RWPE2 (cell line): ENCODE measurements at regions not wholly inside any gene's neighbourhood (a gene's known extent, or its start where the extent isn't known, plus 50 kb on each side); places are given as distances from the start of the nearest gene placed in this dataset.

Experiments
- ATAC-seq: fragments of 200-7000 bp; cut with Tn5 transposase; 3 replicates; pipeline ENCODE4 v1.9.1; 2021; ENCODE audit warnings: low read depth
- DNase-seq: peaks from one replicate; pipeline ENCODE4 v3.0.0-alpha.2; 2020; ENCODE audit warnings: low spot score
- H3K27ac ChIP-seq: fragments of 450-650 bp; 2 replicates; pipeline ENCODE4 v1.5.1; 2017; ENCODE audit warnings: mild to moderate bottlenecking; ENCODE audit not compliant: poor library complexity, severe bottlenecking
- H3K27me3 ChIP-seq: fragments of 250-450 bp; sonication (Bioruptor Pico); 2 replicates; pipeline ENCODE4 v1.5.1; 2021; ENCODE audit warnings: mild to moderate bottlenecking, moderate library complexity; ENCODE audit not compliant: insufficient read depth, poor library complexity, severe bottlenecking
- H3K36me3 ChIP-seq: fragments of 250-450 bp; sonication (Bioruptor Pico); 2 replicates; pipeline ENCODE4 v1.5.1; 2020; ENCODE audit warnings: low read depth, mild to moderate bottlenecking, moderate library complexity
- H3K4me1 ChIP-seq: fragments of 250-450 bp; sonication (Bioruptor Pico); 2 replicates; pipeline ENCODE4 v1.5.1; 2021; ENCODE audit warnings: mild to moderate bottlenecking, moderate library complexity; ENCODE audit not compliant: insufficient read depth, poor library complexity, severe bottlenecking
- H3K4me3 ChIP-seq: fragments of 250-450 bp; sonication (Bioruptor Pico); 2 replicates; pipeline ENCODE4 v1.5.1; 2021; ENCODE audit warnings: mild to moderate bottlenecking, moderate library complexity; ENCODE audit not compliant: severe bottlenecking
- H3K9me3 ChIP-seq: fragments of 250-450 bp; sonication (Bioruptor Pico); 2 replicates; pipeline ENCODE4 v1.5.1; 2021; ENCODE audit warnings: mild to moderate bottlenecking, moderate library complexity; ENCODE audit not compliant: severe bottlenecking
- TF ChIP-seq, protein P1 (sequence below): fragments of 450-650 bp; IDR thresholded peaks from one replicate; pipeline ENCODE4 v1.5.1; 2017; ENCODE audit warnings: mild to moderate bottlenecking, moderate library complexity; ENCODE audit not compliant: poor library complexity, severe bottlenecking

DNA sequence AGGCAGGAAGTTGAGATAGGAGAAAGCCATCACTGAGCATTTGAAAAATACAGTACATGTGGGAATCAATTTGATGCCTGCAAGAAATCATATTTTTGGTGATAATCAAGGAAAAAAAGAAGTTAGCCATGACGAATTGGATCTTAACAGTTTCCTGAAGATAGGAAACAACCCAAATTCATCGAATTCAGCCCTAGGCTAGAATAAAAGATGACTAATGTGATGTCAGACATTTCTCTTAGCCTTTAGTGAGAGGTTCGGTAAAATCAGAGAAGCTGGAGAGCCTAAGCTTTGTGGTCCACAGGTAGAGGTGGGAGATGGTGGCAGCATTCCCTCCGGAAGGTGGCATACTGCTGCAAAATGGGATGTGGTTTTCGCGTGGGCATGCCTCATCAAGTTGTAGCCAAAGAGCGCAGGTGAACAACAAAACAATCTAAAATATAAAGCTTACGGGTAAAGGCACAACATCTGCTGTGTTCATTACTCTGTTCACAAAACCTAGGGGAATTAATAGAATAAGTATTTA lies 144.1 kb upstream of the ALCAM start:
- DNase-seq, result no peak
- Histone ChIP-seq H3K36me3 (no peaks in the 10 kb centered on the region), H3K27ac (no peak overlapping the region), H3K9me3 (no peaks in the 10 kb centered on the region), H3K4me3 (no peak overlapping the region), H3K27me3 (no peaks in the 10 kb centered on the region), H3K4me1 (no peaks in the 10 kb centered on the region)
- no peak for ATAC-seq
- TF ChIP-seq, protein P1, sequence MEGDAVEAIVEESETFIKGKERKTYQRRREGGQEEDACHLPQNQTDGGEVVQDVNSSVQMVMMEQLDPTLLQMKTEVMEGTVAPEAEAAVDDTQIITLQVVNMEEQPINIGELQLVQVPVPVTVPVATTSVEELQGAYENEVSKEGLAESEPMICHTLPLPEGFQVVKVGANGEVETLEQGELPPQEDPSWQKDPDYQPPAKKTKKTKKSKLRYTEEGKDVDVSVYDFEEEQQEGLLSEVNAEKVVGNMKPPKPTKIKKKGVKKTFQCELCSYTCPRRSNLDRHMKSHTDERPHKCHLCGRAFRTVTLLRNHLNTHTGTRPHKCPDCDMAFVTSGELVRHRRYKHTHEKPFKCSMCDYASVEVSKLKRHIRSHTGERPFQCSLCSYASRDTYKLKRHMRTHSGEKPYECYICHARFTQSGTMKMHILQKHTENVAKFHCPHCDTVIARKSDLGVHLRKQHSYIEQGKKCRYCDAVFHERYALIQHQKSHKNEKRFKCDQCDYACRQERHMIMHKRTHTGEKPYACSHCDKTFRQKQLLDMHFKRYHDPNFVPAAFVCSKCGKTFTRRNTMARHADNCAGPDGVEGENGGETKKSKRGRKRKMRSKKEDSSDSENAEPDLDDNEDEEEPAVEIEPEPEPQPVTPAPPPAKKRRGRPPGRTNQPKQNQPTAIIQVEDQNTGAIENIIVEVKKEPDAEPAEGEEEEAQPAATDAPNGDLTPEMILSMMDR, result no peak

DNA sequence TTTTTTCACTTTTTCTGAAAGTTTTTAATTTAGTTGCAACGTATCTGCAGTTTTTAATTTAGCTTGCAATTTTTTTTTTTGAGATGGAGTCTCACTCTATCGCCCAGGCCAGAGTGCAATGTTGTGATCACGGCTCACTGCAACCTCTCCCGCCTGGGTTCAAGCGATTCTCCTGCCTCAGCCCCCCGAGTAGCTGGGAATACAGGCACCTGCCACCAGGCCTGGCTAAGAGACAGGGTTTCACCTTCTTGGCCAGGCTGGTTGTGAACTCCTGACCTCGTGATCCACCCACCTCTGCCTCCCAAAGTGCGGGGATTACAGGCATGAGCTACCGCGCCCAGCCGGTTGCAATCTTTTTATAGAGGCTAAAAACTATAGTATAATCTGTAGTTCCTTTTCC lies 142.9 kb upstream of the ALCAM start:
- no peaks in the 10 kb centered on the region for H3K9me3 ChIP-seq
- H3K36me3 ChIP-seq, result no peaks in the 10 kb centered on the region
- ATAC-seq, result no peak
- no peaks in the 10 kb centered on the region for H3K4me1 ChIP-seq
- no peak overlapping the region for H3K27ac ChIP-seq
- no peak overlapping the region for H3K4me3 ChIP-seq
- DNase-seq, result no peak
- H3K27me3 ChIP-seq, result no peaks in the 10 kb centered on the region
- TF ChIP-seq, protein P1, result no peak

- H3K27me3 ChIP-seq, result no peaks in the 10 kb centered on the region
- TF ChIP-seq, protein P1, result no peak
- H3K9me3 ChIP-seq, result no peaks in the 10 kb centered on the region
- no peaks in the 10 kb centered on the region for H3K36me3 ChIP-seq
- H3K27ac ChIP-seq, result no peak overlapping the region
- H3K4me1 ChIP-seq, result no peaks in the 10 kb centered on the region
- DNase-seq (no peak), ATAC-seq (no peak; the same call in 2 of the 3 replicates)
- H3K4me3 ChIP-seq, result no peak overlapping the region
Measured at GRCh38 chr3:105228696-105229095, 138.0 kb upstream of the ALCAM start.

GRCh38 chr3:105232553-105232952 lies 134.2 kb upstream of the ALCAM start:
- H3K27ac ChIP-seq, result no peak overlapping the region
- DNase-seq, result no peak
- H3K4me1 ChIP-seq, result no peaks in the 10 kb centered on the region
- H3K36me3 ChIP-seq, result no peaks in the 10 kb centered on the region
- no peak overlapping the region for H3K4me3 ChIP-seq
- no peak for ATAC-seq
- no peaks in the 10 kb centered on the region for H3K27me3 ChIP-seq
- no peaks in the 10 kb centered on the region for H3K9me3 ChIP-seq
- TF ChIP-seq, protein P1, result no peak

- no peaks in the 10 kb centered on the region for H3K27me3 ChIP-seq
- no peaks in the 10 kb centered on the region for H3K36me3 ChIP-seq
- DNase-seq (no peak), ATAC-seq (no peak)
- H3K27ac ChIP-seq, result no peak overlapping the region
- no peaks in the 10 kb centered on the region for H3K9me3 ChIP-seq
- TF ChIP-seq, protein P1, result no peak
- H3K4me1 ChIP-seq, result no peaks in the 10 kb centered on the region
- H3K4me3 ChIP-seq, result no peak overlapping the region
Measured at GRCh38 chr3:105233010-105233409, 133.7 kb upstream of the ALCAM start.
